DMS 273 (cell line): ENCODE measurements at regions not wholly inside any gene's neighbourhood (a gene's known extent, or its start where the extent isn't known, plus 50 kb on each side); places are given as distances from the start of the nearest gene placed in this dataset.
"Not testable (repeated sequence)": the region's sequence is repeated elsewhere in the genome, so short reads cannot be mapped to it uniquely, and the experiment has no call there.

ENCODE experiments used
- DNase-seq: peaks from one replicate; lab custom pipeline; 2025; ENCODE audit not compliant: unreplicated experiment; lab: John Stamatoyannopoulos, UW

DNA sequence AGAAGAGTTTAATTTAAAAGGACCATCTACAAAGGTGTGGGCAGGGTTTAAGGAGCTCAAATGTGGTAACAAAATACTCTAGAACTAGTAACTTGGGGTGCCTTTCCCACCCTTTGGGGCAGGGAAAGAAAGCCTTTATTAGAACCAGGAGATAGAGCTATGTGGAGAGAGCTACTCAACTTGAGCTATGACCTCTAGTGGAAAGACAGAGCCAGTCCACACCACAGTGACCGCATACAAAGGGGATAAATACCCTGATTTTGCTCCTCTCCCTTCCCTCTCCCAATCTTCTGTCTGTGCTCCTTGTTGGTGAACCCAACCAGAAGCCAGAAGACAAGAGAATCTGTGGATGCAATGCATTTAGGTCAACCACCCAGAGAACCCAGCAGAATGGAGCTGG is 54.4 kb upstream of the JAK1 start:
- peak; percentile 16 for DNase-seq

DNA sequence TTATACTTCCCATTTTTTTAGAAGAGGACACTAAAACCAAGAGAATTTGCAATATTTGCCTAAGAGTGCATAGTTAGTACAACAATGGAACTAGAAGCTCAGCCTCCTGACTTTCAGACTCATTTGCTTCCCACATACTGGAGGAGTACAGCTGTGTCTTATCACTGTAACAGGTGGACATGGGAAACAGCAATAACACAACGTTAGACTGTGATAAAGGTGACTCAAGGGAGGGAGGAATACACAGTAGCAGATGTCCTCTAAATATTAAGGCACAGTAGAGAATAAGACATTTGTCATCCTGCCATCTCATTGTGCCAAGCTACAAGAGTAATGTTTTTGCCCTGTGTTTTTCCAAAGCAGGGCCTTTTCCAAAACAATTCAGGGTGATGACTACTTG is 55.4 kb upstream of the JAK1 start:
- DNase-seq, result peak; percentile 31

GRCh38 chr1:65022216-65022615 is 55.9 kb upstream of the JAK1 start:
- no peak for DNase-seq

DNA sequence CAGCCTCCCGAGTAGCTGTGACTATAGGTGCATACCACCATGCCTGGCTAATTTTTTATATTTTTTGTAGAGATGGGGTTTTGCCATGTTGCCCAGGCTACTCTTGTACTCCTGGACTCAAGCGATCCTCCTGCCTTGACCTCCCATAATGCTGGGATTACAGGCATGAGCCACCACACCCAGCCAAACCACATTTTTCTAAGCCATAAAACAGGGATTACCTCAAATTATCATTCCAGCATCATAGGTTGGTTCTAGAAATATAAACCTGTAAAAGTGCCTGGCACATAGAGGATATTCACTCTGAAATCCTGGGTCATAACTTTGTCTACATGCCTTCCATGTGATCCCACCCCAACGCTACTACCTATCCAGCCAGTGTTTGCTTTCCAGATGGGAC is 59.4 kb upstream of the JAK1 start:
- DNase-seq, result no peak

GRCh38 chr1:65026235-65026634 is 59.9 kb upstream of the JAK1 start:
- peak; percentile 28 for DNase-seq

DNA sequence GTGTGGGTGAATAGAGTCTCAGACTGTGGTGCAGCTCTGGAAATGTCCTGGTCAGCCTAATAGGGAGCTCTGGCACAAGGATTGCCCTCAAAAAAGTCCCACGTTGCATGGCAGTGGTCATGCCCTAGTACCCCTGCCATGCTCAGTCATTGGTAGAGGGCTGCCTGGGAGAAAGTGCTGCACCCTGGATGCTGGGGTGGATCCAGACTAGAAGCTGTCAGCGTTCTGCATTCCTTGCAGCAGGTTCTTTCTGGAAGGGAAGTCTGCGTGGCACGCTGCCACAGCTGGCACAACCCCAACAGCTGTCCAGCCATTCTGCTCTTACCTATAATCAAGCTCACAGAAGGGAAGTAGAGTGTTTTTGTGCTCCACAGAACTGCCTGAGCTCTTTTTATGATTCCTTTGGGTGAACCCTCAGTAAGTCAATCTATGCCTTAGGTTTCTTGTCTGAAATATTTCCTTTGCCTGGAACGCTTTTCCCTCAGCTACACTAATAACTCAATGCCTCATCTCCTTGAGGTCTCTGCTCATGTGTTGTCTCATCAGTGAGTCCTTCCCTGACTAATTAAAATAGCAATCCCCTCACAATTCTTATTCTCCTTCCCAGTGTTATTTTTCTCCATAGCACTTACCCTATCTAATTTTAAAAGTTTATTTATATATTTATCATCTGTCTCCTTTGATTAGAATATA is 61.5 kb upstream of the JAK1 start:
- peak; percentile 85 for DNase-seq

- not testable (repeated sequence) for DNase-seq
These were observed 63.1 kb upstream of the JAK1 start for GRCh38 chr1:65029434-65029833.

DNA sequence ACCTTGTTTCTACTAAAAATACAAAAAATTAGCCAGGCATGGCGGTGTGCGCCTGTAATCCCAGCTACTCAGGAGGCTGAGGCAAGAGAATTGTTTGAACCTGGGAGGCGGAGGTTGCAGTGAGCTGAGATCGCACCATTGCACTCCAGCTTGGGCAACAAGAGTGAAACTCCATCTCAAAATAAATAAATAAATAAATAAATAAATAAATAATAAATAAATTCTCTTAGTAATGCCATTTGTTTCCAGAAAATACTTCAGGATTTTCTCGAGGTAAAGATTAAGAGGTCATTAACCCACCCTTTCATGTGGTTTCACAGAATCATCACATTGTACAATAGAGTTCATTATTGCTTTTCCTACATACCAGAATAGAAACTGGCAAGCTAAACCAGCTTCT is 68.5 kb upstream of the JAK1 start:
- not testable (repeated sequence) for DNase-seq

DNA sequence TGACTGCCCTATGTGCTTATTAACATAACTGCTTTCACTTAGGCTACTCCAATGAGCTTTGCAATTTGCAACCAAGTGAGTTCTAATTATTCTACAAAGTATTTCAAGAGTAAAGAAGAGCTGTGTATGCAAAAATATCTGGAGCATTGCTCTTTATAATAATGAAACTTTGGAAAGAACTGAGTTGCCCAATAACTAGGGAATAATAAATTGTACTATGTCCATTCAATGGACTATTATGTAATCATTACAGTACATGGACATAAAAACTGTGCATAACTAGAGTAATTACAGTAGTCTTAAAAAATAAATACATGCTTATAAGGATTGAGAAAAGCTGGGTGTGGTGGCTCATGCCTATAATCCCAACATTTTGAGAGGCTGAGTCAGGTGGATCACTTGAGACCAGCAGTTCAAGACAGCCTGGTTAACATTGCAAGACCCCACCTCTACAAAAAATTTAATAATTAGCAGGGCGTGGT is 70.3 kb upstream of the JAK1 start:
- no peak for DNase-seq

DNA sequence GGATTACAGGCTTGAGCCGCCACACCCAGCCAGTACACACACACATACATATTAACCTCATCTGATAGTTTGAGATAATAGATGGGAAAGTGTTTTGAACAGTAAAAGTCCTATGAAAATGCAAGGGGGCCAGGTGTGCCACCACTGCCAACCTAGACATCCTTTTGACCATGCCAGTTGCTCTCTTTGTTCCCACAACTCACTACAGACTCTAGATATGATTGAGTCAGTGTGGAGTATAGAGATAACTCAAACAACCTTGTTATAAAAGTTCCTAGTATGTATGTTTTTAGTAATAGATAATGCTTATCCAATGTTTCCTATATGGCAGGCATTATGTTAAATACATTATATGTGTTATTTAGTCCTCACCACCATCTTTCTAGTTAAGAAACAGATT is 72.7 kb upstream of the JAK1 start:
- no peak for DNase-seq

- no peak for DNase-seq
These were observed 73.2 kb upstream of the JAK1 start for GRCh38 chr1:65039508-65039907.

DNA sequence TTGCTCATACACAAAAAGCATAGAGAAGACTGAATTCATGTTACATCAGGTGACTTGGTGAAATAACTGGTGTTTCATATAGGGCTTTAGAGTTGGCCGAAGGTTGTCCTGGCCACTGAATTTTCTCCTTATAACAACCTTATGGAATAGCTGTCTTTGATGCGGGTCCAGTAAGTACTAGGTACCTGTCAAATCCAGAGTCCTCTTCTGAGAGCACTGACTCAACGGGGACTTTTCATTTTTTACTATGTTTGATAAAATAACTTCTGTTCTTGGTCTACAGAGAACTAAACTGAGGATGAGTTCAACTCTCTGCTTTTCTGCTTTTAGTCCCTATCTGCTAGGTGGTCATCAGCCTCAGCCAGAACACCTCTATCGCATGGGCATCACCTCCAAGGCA is 76.1 kb upstream of the JAK1 start:
- DNase-seq, result no peak

DNA sequence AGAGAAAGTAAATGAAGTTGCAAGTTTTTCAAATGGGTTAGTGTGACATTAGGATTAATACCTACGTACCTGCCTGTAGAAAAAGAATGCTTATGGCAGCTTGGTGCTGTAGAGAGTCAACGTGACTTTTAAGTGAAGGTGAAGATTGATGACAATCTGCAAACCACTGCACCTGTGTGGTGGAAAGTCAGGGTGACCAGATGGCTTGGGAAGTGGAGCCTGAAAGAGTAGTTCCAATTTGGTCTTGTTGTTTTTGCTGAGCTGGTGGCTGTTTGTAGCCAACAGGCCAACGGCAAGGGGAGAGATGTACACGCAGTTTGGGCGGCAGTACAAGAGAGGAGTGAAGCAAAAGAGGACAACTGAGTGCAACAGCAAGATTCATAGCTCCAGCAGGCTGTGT is 78.1 kb upstream of the JAK1 start:
- no peak for DNase-seq

DNA sequence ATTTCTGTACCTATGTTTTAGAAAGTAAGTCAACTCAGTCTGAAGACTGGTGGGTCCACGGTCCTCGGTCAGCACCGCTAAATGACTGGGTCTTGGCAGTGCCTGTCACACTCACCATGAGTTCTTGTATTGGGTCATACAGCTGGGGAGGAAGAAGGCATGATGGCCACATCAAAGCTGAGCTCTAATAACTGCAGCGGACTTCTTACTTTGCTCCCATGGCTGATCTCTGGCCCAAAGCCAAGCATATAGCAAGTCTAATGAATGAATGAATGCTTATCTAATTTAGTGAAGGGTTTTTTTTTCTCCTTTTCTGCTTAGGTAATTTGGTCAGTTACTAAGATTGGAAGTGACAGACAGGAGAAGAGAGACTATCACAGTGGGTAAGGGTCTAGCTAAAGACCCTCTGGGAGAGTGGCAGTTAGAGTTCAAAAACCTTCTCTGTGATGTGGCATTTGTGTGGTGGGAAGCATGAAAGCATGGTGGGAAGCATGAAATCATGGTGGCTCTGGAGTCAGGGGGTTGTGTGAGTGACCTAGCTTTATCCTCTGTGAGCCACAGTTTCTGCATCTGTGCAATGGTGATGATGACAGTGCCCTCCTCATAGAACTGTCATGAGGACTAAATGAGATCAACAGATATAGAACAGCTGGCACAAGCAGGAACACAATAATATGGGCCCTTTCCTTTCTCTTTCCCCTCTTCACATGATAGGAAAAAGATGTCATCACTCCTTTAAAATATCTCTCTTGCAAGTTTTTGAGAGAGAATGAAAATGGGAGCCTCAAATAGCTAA is 78.9 kb upstream of the JAK1 start:
- peak; percentile 14 for DNase-seq

GRCh38 chr1:65048335-65048734 is 82.0 kb upstream of the JAK1 start:
- no peak for DNase-seq

- DNase-seq, result no peak
These were observed 83.8 kb upstream of the JAK1 start for GRCh38 chr1:65049941-65050713.

GRCh38 chr1:65050735-65051134 is 84.4 kb upstream of the JAK1 start:
- no peak for DNase-seq

GRCh38 chr1:65054481-65054880 is 88.1 kb upstream of the JAK1 start:
- DNase-seq, result no peak

GRCh38 chr1:65055747-65056146 is 89.4 kb upstream of the JAK1 start:
- DNase-seq, result no peak

GRCh38 chr1:65056234-65056633 is 89.9 kb upstream of the JAK1 start:
- DNase-seq, result no peak

DNA sequence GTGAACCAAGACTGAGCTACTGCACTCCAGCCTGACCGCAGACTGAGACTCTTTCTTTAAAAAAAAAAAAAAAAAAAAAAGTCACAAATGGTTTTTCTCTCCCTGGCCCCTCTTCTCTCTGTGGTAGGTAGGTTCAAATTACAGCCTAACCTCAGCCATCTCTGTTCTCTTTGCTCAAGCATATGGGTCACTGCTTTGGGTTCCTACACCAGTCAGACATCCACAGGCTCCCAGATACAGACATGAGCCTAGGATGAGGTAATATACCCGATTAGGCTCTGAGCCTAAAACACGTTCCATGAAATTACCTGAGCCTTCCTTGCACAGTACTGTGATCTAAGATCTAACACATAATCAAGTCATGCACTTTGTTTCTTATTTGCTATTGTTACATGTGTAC is 90.5 kb upstream of the JAK1 start:
- DNase-seq, result no peak
